ENCODE measurements at regions not wholly inside any gene's neighbourhood (a gene's known extent, or its start where the extent isn't known, plus 50 kb on each side); places are given as distances from the start of the nearest gene placed in this dataset.
"Not testable (repeated sequence)": the region's sequence is repeated elsewhere in the genome, so short reads cannot be mapped to it uniquely, and the experiment has no call there.

- H3K4me3 ChIP-seq (ENCODE audit: control insufficient read depth, low read depth, low read length) = no peak overlapping the region
- no peak for TF ChIP-seq CTCF (IDR thresholded peaks at IDR 0.05; ENCODE audit: control insufficient read depth, insufficient read depth, low read depth, low read length, missing control alignments)
- no peak for DNase-seq (ENCODE audit: low read depth)
These were observed 94.5 kb upstream of the FOXQ1 start for GRCh38 chr6:1217396-1217795.

GRCh38 chr6:1216488-1216974 lies 95.4 kb upstream of the FOXQ1 start:
- no peak overlapping the region for H3K4me3 ChIP-seq (ENCODE audit: control insufficient read depth, low read depth, low read length)
- no peak for DNase-seq (ENCODE audit: low read depth)
- TF ChIP-seq CTCF (IDR thresholded peaks at IDR 0.05; ENCODE audit: control insufficient read depth, insufficient read depth, low read depth, low read length, missing control alignments) = no peak

- no peak for TF ChIP-seq CTCF (IDR thresholded peaks at IDR 0.05; ENCODE audit: control insufficient read depth, insufficient read depth, low read depth, low read length, missing control alignments)
- DNase-seq (ENCODE audit: low read depth) = no peak
- no peak overlapping the region for H3K4me3 ChIP-seq (ENCODE audit: control insufficient read depth, low read depth, low read length)
These were observed 95.9 kb upstream of the FOXQ1 start for GRCh38 chr6:1215884-1216487.

- H3K4me3 ChIP-seq (ENCODE audit: control insufficient read depth, low read depth, low read length) = no peak overlapping the region
- DNase-seq (ENCODE audit: low read depth) = no peak
- no peak for TF ChIP-seq CTCF (IDR thresholded peaks at IDR 0.05; ENCODE audit: control insufficient read depth, insufficient read depth, low read depth, low read length, missing control alignments)
These were observed 96.9 kb upstream of the FOXQ1 start for GRCh38 chr6:1215023-1215422.

GRCh38 chr6:1212919-1213318 lies 99.0 kb upstream of the FOXQ1 start:
- no peak overlapping the region for H3K4me3 ChIP-seq (ENCODE audit: control insufficient read depth, low read depth, low read length)
- TF ChIP-seq CTCF (IDR thresholded peaks at IDR 0.05; ENCODE audit: control insufficient read depth, insufficient read depth, low read depth, low read length, missing control alignments) = no peak
- no peak for DNase-seq (ENCODE audit: low read depth)

GRCh38 chr6:1212138-1212537 lies 99.8 kb upstream of the FOXQ1 start:
- not testable (repeated sequence) for DNase-seq (ENCODE audit: low read depth); H3K4me3 ChIP-seq (ENCODE audit: control insufficient read depth, low read depth, low read length)

- not testable (repeated sequence) for DNase-seq (ENCODE audit: low read depth); H3K4me3 ChIP-seq (ENCODE audit: control insufficient read depth, low read depth, low read length)
These were observed 101.3 kb upstream of the FOXQ1 start for GRCh38 chr6:1210631-1211030.

GRCh38 chr6:1208876-1209275 lies 103.0 kb upstream of the FOXQ1 start:
- no peak for DNase-seq (ENCODE audit: low read depth)
- no peak for TF ChIP-seq CTCF (IDR thresholded peaks at IDR 0.05; ENCODE audit: control insufficient read depth, insufficient read depth, low read depth, low read length, missing control alignments)
- no peak overlapping the region for H3K4me3 ChIP-seq (ENCODE audit: control insufficient read depth, low read depth, low read length)
